NCI-H526 treated with DMSO at 0.1 percent for 48 hours (cell line): ENCODE measurements at regions not wholly inside any gene's neighbourhood (a gene's known extent, or its start where the extent isn't known, plus 50 kb on each side); places are given as distances from the start of the nearest gene placed in this dataset.

Experiments
- DNase-seq: peaks from one replicate; lab custom pipeline; 2025; lab: John Stamatoyannopoulos, UW

DNA sequence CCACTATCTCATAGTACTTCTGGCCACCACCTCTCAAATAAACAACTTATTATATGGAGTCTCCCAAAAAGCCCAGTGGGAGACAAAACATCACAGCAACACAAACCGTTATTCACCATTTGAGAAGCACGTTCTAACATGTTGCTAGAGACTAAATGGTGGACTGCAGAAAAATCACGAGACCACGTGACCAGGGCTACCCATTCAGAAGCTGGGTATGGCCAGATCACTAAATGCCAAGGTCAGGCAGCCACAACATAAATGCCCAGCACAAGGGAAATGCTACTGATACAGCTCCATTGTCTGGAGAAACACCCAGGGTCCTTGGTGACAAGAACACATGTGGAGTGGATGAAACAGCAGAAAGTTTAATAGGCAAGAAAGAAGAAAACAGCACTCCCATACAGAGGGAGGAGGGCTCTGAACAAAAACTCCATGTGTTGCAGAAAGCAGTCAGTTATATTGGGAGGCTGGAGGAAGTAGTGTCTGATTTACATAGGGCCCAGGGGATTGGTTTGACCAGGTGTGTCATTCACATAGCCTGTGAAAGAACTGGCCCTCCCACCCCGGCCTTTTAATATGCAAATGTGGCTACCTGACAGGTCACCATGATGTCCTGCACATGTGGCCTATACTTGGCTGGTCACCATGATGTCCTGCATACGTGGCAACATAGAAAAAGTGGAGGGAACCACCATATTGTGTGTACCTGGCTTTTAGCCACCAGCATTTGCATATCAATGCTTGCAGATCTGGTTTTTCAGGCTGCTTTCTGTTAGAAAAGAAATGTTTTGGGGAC is 97.2 kb downstream of the TRIM36 start:
- peak; percentile 71 for DNase-seq

DNA sequence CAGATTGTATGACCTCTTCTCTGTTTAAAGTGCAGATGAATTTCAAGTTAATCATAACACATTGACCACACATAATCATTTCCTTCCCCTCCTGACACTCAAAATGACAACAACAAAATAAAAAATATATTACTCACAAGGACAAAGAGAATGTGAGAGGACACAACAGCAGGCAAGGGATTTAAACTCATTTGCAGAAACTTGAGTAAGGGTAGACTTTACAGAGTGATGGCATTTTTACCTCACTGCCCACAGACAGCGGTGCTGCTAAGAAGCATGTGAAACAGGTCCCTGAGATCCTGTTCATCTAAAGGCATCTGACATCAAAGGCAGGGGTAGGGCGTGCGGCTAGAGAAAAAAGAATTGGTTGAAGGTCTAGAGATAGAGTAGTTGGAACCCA is 99.0 kb downstream of the TRIM36 start:
- no peak for DNase-seq

DNA sequence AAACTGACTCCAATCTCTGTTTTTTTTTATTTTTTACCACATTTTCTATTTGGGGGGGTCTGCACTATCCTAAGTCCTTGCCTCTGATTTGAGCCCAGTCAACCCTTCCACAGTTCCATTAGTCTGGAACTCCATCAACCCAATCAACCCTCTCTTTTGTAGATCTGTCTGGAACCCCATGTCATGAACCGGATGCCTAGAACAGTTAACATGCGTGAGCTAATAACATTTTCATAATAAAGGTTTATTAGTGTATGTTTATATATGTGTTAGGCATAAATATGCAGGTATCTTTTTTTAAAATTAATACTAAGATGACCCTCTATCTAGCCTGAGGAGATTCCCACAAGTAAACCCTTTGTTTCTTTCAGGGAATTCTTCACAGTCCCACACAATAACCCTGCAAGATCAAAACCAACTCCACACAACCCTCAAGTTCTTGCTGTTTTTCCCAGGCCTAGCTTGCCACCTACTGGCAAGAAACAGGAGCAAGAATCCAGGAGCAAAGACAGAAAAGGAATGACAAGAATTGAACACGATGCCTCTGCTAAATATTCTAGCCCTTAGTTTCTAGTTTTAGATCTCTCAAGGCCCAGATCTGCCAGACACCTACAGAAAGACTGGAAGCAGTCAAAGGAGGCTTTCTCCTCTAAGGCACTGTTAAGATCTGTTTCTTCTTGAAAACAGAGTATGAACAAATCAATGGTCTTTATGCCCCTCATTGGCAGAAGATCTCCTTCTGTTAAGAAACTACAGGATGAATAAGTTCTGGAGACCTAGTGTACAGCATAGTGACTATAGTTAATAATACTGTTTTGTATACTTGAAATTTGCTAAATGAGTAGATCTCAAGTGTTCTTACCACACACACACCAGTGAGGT is 100.4 kb downstream of the TRIM36 start:
- DNase-seq = peak; percentile 17

DNA sequence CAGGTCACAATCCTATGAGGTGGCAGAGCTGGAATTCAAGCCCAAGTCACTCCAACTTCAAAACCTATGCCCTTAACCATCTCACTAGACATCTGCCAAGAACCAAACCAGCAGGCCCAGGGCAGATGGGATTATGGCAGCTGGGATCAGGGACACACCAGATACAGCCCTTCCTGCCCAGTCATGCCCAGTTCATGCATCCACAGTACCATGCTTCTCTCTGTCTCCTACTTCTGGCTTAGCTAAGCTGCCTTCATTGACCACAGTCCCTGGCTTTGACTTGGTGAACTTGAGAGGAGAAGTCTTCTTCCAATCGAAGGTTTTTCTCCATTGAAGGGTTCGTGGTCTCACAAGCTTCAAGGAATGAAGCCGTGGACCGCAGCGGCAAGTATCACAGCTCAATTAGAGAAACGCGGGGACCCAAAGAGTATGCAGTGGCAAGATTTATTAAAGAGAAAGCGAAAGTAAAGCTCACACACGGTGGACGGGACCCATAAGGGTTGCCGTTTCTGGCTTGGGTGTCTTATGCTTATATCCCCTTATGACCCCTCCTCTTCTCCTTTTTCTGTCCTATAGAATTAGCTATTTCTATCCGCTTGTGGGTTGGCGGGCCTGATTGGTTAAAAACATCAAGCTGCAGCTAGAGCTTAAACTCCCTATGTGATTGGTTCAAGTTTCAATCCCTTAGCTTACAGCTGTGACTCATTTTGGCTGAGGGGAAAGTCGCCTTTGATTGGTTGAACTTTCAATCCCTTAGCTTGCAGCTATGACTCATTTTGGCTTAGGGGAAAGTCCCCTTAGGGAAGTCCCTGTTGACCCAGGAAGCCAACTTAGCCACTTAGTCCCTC is 101.2 kb downstream of the TRIM36 start:
- DNase-seq = no peak

DNA sequence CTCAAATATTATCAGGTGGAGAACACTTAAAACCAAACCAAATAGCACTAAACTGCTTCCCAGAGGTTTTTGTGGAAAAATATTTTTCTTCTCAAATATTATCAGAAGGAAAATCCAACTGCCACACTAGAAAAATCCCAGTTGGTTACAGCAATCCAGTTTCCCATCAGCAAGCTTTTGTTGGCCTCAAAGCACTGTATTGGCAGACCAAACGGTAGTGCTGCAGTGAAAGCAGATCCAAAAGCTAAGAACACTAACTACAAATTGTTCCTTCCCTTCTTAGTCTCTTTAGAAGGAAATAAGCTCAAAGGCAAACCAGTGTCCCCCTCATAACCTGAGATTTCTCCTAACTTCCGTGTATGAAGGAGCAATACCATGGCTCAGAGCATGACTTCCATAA is 105.3 kb downstream of the TRIM36 start:
- DNase-seq = no peak

DNA sequence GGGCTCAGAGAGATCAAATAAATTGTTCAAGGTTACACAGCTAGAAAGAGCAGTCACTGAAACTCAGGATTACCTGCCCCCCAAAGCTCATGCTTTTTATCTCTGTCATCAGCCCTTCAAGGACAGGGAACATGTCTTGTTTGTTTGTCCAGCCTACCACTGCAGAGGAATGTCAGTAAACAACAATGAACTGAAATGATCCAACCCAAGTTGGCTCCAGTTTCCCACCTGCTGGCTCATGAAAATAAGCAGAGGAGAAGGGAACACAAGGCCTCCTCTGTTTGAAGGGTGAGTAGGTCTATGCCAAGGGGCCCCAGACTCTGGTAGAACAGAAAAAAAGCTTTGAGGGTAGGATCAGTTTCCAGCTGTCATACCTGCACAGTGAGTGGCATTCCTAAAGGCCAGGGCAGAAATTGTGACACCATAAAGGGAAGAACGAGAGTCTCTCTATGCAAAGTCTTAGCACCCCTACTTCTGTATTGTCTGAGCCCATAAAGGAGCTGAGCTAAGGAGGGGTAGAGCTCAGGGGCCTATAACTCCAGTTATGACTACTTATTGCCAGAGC is 115.2 kb downstream of the TRIM36 start:
- no peak for DNase-seq

DNA sequence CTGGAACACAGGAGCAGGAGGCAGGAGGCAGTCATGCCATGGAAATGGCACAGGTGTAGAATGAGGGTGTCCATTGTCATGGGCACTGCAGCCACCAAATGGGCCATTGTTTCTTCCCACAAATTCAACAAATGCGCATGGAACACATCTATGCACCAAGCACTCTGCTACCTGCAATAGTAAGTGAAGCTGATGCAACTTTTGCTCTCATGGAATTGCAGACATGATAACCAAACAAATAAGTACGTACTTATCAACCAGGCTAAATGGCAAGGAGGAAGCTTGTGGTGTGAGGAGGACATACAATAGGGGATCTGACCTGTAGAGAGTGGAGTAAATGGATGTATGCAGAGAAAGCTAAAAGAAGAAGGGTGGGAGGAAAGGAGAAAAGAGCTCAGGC is 116.8 kb downstream of the TRIM36 start:
- DNase-seq = no peak

DNA sequence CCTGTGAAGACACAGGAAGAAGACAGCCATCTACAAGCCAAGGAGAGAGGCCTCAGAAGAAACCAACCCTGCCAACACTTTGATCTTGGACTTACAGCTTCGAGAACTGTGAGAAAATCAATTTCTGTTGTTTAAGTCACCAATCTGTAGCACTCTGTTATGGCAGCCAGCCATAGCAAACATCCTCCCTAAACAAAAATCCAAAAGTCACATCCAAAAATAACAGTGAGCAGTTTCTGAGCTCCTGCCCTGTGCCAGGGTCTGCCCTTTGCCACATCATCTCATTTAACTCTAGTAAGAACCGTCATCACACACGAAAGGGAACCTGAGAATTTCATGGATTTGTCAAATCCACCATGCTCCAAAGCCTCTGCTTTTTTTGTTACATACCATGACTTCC is 118.8 kb downstream of the TRIM36 start:
- no peak for DNase-seq

DNA sequence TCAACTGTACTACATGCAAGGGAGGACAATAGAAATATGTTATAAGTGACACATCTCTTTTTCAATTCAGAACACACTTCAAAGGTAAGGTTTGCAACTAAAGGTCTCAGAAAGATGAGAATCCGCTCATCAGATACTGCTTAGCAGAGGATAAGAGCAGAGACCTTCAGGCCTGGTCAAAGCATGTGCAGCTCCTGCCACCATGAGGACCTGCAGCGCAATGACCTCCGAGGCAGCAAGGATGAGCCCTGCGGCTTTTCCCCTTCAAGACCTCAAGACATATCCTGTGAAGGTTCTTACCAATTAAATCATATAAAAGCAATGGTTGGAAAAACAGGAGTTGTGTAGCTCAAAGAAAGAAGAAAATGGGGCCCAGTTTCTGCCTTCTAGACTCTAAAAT is 135.8 kb downstream of the TRIM36 start:
- no peak for DNase-seq

DNA sequence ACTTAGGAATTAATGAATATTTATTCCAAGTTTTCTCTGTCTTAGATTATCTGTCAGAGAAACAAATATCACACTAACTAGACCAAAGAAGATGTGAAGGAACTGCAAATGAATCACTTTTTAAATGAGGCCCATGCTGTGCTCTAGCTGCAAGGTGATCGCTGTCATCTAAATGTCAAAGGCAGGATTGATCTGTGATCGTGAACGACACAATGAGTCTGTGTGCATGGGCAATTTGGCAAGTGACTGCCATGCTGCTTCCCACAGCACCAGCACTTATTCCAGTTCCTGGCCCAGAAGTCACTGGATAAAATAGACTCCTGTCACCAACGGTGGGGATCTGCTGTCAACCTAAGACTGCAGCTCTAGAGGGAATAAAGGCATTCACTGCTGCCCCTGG is 141.2 kb downstream of the TRIM36 start:
- DNase-seq = no peak

DNA sequence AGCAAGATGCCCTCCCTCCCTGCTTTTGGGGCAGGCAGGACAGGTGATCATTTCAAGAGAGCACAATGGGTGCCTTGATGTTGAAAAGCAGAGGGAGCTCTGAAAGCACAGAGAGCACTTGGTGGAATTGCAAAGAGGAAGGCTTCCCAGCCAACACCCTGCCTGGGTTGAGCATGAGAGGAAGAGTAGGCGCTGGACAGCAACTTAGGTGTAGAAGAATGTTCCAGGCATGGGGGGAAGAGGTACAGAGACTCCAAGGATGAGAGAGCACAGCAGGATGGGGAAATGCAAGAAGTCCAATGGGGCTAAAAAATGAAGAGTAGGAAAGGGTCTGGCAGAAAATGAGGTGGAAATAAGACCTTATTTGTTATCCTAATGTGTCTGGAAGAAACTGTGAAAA is 144.8 kb downstream of the TRIM36 start:
- no peak for DNase-seq

DNA sequence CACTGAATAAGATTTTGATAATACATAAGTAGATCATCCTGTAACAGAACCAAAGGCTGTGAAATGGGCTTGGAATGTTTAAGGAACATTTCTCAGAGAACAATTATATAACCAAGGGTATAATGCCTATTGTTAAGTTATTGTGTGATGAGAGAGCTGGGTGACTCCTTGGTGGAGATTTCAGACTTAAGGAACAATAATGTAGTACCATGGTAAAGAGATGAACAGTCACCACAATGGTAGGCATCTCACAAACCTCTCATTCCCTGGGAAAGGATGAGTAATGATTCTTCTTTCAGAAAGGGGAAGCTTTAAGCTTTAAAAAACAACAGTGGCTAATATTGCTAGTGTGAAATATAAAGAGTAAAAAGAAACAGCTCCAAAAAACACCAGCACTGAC is 147.4 kb downstream of the TRIM36 start:
- no peak for DNase-seq

DNA sequence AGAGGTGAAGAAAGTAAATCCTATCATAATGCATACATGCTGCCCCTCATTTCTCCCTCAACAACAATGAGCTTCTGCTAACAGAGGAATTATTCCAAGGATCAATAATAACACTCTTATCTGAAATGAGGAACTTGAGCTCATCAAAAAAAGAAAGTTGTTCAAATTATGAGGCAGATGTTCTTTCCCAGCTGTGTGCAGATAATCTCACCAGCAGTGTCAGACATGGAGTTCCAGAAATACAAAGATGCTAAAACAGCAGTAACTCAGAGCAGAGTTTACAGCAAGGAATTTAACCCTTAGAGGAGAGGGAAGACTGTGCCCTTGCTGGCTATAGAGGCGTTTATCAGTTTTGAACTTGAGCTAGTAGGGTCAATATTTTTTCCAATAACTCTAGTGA is 153.1 kb downstream of the TRIM36 start:
- DNase-seq = no peak

DNA sequence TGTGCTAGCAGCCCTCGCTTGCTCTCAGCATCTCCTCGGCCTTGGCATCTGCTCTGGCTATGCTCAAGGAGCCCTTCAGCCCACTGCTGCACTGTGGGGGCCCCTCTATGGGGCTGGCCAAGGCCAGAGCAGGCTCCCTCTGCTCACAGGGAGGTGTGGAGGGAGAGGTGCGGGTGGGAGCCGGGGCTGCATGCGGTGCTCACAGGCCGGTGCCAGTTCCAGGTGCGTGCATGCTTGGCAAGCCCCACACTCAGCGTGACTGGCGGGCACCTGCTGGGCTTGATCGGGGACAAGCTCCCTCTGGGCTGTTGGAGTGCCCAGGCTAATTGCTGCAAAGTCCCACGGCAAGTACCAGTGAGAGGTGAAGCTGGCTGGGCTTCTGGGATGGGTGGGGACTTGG is 170.5 kb downstream of the TRIM36 start:
- no peak for DNase-seq

DNA sequence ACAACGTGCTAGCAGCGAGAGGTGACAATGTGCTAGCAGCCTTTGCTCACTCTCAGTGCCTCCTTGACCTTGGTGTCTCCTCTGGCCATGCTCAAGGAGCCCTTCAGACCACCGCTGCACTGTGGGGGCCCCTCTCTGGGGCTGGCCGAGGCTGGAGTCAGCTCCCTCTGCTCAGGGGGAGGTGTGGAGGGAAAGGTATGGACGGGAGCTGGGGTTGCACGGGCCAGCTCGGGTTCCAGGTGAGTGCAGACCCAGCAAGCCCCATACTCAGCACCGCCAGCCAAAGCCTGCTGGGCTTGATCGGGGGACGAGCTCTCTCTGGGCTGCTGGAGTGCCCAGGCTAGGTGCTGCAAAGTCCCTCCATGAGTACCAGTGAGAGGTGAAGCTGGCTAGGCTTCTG is 180.2 kb downstream of the TRIM36 start:
- DNase-seq = no peak

DNA sequence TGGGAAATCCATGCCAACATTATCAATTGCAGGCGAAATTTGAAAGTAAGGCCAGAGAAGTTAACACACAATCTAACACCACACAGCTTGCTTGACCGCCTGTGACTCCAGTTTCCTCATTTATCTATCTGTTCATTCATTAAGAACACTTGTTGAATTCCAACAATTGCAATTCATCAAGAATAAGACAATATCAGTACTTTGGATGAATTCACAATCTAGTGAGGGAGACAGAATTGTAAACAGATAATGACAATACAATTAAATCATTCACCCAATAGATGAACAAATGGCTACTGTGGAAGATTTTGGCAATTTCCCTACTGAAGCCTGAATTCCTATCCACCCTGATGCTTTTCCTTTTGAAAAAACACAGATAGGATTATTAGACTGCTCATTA is 181.6 kb downstream of the TRIM36 start:
- DNase-seq = no peak

DNA sequence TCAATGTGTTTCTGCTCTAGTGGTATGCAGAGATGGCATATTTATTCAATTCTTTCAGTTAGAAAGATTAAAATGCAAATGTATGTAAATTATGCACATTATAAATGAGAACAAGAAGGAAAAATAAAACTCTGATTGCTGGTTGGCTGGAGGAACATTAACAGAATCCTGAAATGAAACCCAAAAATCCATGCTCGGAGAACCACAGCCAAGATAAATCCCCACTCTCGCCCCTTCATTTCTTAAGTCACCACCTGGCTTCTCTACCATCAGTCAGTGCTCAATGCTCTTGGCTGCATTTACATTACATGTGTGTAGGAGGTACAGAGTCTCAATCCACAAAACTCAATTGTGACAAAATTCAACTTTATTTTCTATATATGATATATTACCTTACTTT is 184.9 kb downstream of the TRIM36 start:
- no peak for DNase-seq

DNA sequence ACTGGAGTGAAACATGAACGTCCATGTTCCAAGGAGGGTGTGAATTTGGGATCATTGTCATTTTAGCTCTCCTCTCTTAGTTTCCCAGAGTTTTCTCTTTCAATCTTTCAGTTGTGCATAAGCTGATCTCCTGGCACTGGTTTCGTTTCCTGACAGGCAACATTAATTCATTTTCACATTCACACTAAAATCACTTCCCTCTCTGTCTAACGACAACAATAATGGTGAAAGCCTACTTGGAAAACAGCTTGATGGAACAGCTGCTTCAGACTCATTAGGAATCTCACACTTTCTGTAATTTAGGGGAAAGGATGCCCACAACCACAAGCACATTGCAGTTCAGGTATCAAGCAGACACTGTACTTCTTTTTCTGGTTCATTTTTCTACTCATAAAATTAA is 188.6 kb downstream of the TRIM36 start:
- no peak for DNase-seq

DNA sequence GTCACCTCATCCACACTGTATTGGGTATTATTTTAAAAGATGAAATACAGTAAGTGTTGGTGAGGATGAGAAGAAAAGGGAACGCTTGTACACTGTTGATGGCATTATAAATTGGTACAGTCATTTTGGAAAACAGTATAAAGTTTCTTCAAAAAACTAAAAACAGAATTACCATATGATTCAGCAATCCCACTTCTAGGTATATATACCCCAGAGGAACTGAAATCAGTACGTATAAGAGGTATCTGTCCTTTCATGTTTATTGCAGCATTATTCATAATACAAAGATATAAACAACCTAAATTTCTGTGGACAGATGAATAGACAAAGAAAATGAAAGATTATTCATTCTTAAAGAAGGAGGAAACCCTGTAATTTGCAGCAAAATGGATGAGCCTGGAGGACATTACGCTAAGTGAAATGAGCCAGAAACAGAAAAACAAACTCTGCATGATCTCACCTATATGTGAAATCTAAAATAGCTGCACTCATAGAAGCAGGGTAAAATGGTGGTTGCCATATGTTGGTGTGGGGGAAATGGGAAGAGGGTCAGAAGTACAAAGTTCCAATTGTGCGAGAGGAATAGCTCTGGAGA is 191.6 kb downstream of the TRIM36 start:
- DNase-seq = no peak

DNA sequence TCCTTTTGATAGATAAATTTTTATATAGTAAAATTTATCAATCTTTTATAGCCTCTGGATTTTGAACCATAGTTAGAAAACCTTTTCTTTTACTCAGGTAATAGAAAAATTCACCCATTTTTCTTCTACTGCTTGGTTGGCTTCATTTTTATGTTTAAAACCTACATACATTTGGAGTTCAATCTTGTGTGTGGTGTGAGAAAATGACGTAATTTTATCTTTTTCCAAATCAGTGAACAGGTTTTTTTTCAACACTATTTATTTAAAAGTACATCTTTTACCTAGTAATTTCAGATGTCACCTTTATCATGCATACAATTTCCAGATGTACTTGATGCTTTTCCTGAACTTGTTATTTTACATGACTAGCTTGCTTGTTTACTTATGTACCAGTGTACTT is 200.2 kb downstream of the TRIM36 start:
- no peak for DNase-seq

DNA sequence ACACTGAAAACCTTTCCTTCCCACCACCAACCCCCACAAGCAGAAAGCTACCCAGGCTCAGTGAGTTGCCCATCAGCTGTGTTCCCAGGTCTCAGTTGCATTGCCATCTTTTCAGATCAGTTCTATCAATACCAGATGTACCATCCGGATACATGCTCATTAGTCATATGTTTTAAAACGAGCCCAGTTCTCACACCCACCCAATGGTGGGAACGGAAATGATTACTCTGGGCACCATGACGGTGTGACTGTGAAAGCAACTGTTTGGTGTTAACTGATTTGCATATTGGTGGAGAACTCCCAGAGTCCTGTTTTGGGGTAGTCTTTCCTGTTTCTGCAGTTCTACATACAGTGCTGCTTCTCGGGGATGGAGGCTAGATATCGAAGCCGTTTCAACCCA is 212.3 kb downstream of the TRIM36 start:
- no peak for DNase-seq

DNA sequence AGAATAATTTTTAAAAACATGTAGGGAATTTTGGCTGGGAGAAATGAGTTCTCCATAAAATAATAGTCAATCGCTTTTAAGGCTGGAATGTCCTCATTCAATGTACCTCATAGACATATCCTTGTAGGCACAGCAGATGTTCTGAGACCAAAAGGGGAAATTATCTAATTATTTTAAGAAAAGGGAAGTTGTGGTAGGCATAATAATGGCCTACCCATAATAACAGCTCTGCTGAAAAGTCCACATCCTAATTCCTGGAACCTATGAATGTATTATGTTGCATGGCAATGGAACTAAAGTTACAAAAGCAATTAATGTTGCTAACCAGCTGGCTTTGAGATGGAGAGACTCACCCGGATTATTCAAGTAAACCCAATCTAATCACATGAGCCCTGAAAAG is 216.1 kb downstream of the TRIM36 start:
- DNase-seq = no peak
